Neural cell (in vitro differentiated cells): ENCODE measurements at regions not wholly inside any gene's neighbourhood (a gene's known extent, or its start where the extent isn't known, plus 50 kb on each side); places are given as distances from the start of the nearest gene placed in this dataset.

ENCODE experiments used
- H2AFZ ChIP-seq: fragments of 200-600, 300-800 bp; sonication (generic), shearing (Covaris generic); 2 replicates; pipeline ENCODE4 v1.6.0; 2014; ENCODE audit warnings: low read depth, mild to moderate bottlenecking, antibody characterized with exemption, low read length, moderate library complexity
- H3F3A ChIP-seq: fragments of 200-600 bp; shearing (Covaris generic); 2 replicates; pipeline ENCODE4 v1.6.1; 2016; ENCODE audit warnings: mild to moderate bottlenecking, moderate library complexity, mixed read lengths, antibody characterized with exemption, low read length; ENCODE audit not compliant: insufficient read depth, poor library complexity, severe bottlenecking
- H3K27ac ChIP-seq: fragments of 200-600, 300-800 bp; sonication (generic), shearing (Covaris generic); 2 replicates; pipeline ENCODE4 v1.5.1; 2014; ENCODE audit warnings: mild to moderate bottlenecking, low read length, moderate library complexity
- H3K27me3 ChIP-seq: fragments of 300-800, 200-600 bp; sonication (generic), shearing (Covaris generic); 2 replicates; pipeline ENCODE4 v1.6.0; 2014; ENCODE audit warnings: mild to moderate bottlenecking, low read depth, low read length, moderate library complexity; ENCODE audit not compliant: insufficient read depth
- H3K36me3 ChIP-seq: fragments of 300-800, 200-600 bp; sonication (generic), shearing (Covaris generic); 2 replicates; pipeline ENCODE4 v1.5.1; 2014; ENCODE audit warnings: mild to moderate bottlenecking, antibody characterized with exemption, low read length, moderate library complexity; ENCODE audit not compliant: insufficient read depth
- H3K4me2 ChIP-seq: fragments of 300-800, 200-600 bp; sonication (generic), shearing (Covaris generic); 2 replicates; pipeline ENCODE4 v1.6.0; 2014; ENCODE audit warnings: mild to moderate bottlenecking, low read length
- H3K4me3 ChIP-seq: fragments of 300-800, 200-600 bp; sonication (generic), shearing (Covaris generic); 2 replicates; pipeline ENCODE4 v1.5.1; 2014; ENCODE audit warnings: mild to moderate bottlenecking, low read length, moderate library complexity
- H3K79me2 ChIP-seq: fragments of 200-600 bp; shearing (Covaris generic); replicated peaks from 2 replicates; pipeline ENCODE4 v1.6.0; 2014; ENCODE audit warnings: mild to moderate bottlenecking, low read length, moderate library complexity; ENCODE audit not compliant: insufficient read depth
- H3K9ac ChIP-seq: fragments of 300-800, 200-600 bp; sonication (generic), shearing (Covaris generic); 2 replicates; pipeline ENCODE4 v1.6.1; 2016; ENCODE audit warnings: mild to moderate bottlenecking, low read length, mixed read lengths
- H3K9me2 ChIP-seq: fragments of 200-600 bp; shearing (Covaris generic); 2 replicates; pipeline ENCODE4 v1.6.1; 2016; ENCODE audit warnings: mild to moderate bottlenecking, low read length, mixed read lengths; ENCODE audit not compliant: insufficient read depth
- H3K9me3 ChIP-seq: fragments of 200-600, 300-800 bp; sonication (generic), shearing (Covaris generic); 2 replicates; pipeline ENCODE4 v1.6.1; 2016; ENCODE audit warnings: mild to moderate bottlenecking, mixed run types, low read length, moderate library complexity, mixed read lengths
- H4K20me1 ChIP-seq: fragments of 200-600 bp; shearing (Covaris generic); 2 replicates; pipeline ENCODE4 v1.6.1; 2016; ENCODE audit warnings: mild to moderate bottlenecking, mixed run types; ENCODE audit not compliant: insufficient read depth
- EP300 ChIP-seq: fragments of 450-650 bp; conservative IDR thresholded peaks from 2 replicates; pipeline ENCODE4 v1.6.1; 2014; ENCODE audit warnings: antibody characterized with exemption, mild to moderate bottlenecking, moderate library complexity; ENCODE audit not compliant: poor library complexity, severe bottlenecking
- EZH2 ChIP-seq: fragments of 200-600, 300-800 bp; shearing (Covaris generic), sonication (generic); IDR thresholded peaks from 2 replicates; pipeline ENCODE4 v1.6.1; 2014; ENCODE audit warnings: antibody characterized with exemption, low read length, borderline replicate concordance, mild to moderate bottlenecking; ENCODE audit not compliant: insufficient read depth, poor library complexity, severe bottlenecking
- MXI1 ChIP-seq: fragments of 450-650 bp; conservative IDR thresholded peaks from 2 replicates; pipeline ENCODE4 v1.6.1; 2014; ENCODE audit warnings: antibody characterized with exemption, mild to moderate bottlenecking; ENCODE audit not compliant: poor library complexity, severe bottlenecking
- POLR2AphosphoS5 ChIP-seq: IDR thresholded peaks from 2 replicates; pipeline ENCODE4 v1.6.1; 2012
- RAD21 ChIP-seq: fragments of 450-650 bp; conservative IDR thresholded peaks from 2 replicates; pipeline ENCODE4 v1.6.1; 2014; ENCODE audit warnings: antibody characterized with exemption, mild to moderate bottlenecking, moderate library complexity
- REST ChIP-seq: IDR thresholded peaks from 2 replicates; pipeline ENCODE4 v1.6.1; 2012; ENCODE audit warnings: borderline replicate concordance
- SMC3 ChIP-seq: fragments of 450-650 bp; conservative IDR thresholded peaks from 2 replicates; pipeline ENCODE4 v1.6.1; 2014; ENCODE audit warnings: antibody characterized with exemption, mild to moderate bottlenecking, moderate library complexity; ENCODE audit not compliant: poor library complexity
- TAF1 ChIP-seq: IDR thresholded peaks from 2 replicates; pipeline ENCODE4 v1.6.1; 2012; ENCODE audit warnings: low read depth
- TF ChIP-seq, protein P1 (sequence below): fragments of 450-650 bp; IDR thresholded peaks from 2 replicates; pipeline ENCODE4 v1.5.1; 2014; ENCODE audit warnings: antibody characterized with exemption, mild to moderate bottlenecking, moderate library complexity; ENCODE audit not compliant: poor library complexity, severe bottlenecking

DNA sequence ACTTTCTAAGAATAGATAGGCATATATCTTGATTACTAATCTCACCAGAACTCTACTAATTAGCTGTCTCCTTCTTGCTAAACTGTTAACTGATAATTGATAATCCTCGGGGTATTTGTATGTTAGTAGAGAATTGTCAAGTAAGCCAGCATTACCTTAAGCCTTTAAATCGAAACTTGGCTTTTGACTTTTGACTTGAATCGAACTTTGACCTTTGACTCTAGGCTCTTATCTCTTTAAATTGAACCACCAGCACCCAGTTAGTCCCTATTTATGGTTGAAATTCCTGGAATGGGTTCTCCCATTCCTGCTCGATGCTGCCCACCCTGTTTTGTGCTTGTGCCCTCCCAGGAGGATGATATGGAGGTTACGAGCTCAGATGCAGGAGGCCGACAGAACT, 244.4 kb downstream of the TGFB2 start:
- no peak overlapping the region for H3K9ac ChIP-seq
- TF ChIP-seq, protein P1, sequence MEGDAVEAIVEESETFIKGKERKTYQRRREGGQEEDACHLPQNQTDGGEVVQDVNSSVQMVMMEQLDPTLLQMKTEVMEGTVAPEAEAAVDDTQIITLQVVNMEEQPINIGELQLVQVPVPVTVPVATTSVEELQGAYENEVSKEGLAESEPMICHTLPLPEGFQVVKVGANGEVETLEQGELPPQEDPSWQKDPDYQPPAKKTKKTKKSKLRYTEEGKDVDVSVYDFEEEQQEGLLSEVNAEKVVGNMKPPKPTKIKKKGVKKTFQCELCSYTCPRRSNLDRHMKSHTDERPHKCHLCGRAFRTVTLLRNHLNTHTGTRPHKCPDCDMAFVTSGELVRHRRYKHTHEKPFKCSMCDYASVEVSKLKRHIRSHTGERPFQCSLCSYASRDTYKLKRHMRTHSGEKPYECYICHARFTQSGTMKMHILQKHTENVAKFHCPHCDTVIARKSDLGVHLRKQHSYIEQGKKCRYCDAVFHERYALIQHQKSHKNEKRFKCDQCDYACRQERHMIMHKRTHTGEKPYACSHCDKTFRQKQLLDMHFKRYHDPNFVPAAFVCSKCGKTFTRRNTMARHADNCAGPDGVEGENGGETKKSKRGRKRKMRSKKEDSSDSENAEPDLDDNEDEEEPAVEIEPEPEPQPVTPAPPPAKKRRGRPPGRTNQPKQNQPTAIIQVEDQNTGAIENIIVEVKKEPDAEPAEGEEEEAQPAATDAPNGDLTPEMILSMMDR: no peak
- TF ChIP-seq POLR2AphosphoS5 (no peak), TAF1 (no peak), MXI1 (no peak), REST (no peak), EZH2 (no peak), EP300 (no peak), RAD21 (no peak), SMC3 (no peak)
- H2AFZ ChIP-seq: no peak overlapping the region

GRCh38 chr1:218591966-218592365, 246.8 kb downstream of the TGFB2 start:
- H3K4me3 ChIP-seq: no peak overlapping the region
- H3K79me2 ChIP-seq: no peaks in the 10 kb centered on the region
- H3K36me3 ChIP-seq: no peaks in the 10 kb centered on the region
- no peaks in the 10 kb centered on the region for H3K27me3 ChIP-seq
- H3F3A ChIP-seq: no peaks in the 10 kb centered on the region
- no peak for TF ChIP-seq RAD21
- TF ChIP-seq POLR2AphosphoS5: no peak
- no peaks in the 10 kb centered on the region for H3K9me2 ChIP-seq
- no peak overlapping the region for H3K27ac ChIP-seq
- no peaks in the 10 kb centered on the region for H3K9me3 ChIP-seq
- H2AFZ ChIP-seq: no peak overlapping the region
- H3K4me2 ChIP-seq: no peak overlapping the region
- no peak overlapping the region for H3K9ac ChIP-seq
- H4K20me1 ChIP-seq: no peaks in the 10 kb centered on the region

More for the DNA sequence above, 244.4 kb downstream of the TGFB2 start:
- no peak overlapping the region for H3K27ac ChIP-seq
- H3K9me3 ChIP-seq: no peaks in the 10 kb centered on the region
- H3K79me2 ChIP-seq: no peaks in the 10 kb centered on the region
- H3K4me3 ChIP-seq: no peak overlapping the region
- H4K20me1 ChIP-seq: no peaks in the 10 kb centered on the region
- H3K9me2 ChIP-seq: no peaks in the 10 kb centered on the region
- no peaks in the 10 kb centered on the region for H3K36me3 ChIP-seq
- no peaks in the 10 kb centered on the region for H3K27me3 ChIP-seq
- H3K4me2 ChIP-seq: no peak overlapping the region
- no peaks in the 10 kb centered on the region for H3F3A ChIP-seq

DNA sequence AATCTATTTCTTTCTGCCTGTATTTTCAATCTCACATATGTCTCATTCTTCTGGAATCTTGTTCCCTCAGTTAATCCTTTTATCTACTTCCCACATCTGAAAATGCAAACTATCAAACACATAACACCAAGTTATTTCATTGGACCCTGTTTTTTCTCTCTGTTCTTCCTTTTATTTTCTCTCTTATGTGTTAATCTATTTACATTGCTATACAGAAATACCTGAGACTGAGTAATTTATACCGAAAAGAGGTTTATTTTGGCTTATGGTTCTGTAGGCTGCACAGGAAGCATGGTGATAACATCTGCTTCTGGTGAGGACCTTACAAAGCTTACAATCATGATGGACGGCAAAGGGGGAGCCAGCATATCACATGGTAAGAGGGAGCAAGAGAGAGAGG, 247.6 kb downstream of the TGFB2 start:
- no peak overlapping the region for H2AFZ ChIP-seq
- H3K27me3 ChIP-seq: no peaks in the 10 kb centered on the region
- H3K27ac ChIP-seq: no peak overlapping the region
- H3K9me2 ChIP-seq: no peaks in the 10 kb centered on the region
- no peaks in the 10 kb centered on the region for H3K9me3 ChIP-seq
- no peaks in the 10 kb centered on the region for H4K20me1 ChIP-seq
- H3K4me2 ChIP-seq: no peak overlapping the region
- no peak overlapping the region for H3K4me3 ChIP-seq
- no peak overlapping the region for H3K9ac ChIP-seq
- TF ChIP-seq EZH2: no peak
- no peak for TF ChIP-seq REST
- TF ChIP-seq POLR2AphosphoS5: no peak
- no peak for TF ChIP-seq SMC3
- TF ChIP-seq TAF1: no peak
- no peak for TF ChIP-seq EP300
- no peak for TF ChIP-seq MXI1
- TF ChIP-seq, protein P1: no peak
- TF ChIP-seq RAD21: no peak
- no peaks in the 10 kb centered on the region for H3K79me2 ChIP-seq
- no peaks in the 10 kb centered on the region for H3F3A ChIP-seq
- no peaks in the 10 kb centered on the region for H3K36me3 ChIP-seq
